ENCODE measurements at regions not wholly inside any gene's neighbourhood (a gene's known extent, or its start where the extent isn't known, plus 50 kb on each side); places are given as distances from the start of the nearest gene placed in this dataset.
"Not testable (repeated sequence)": the region's sequence is repeated elsewhere in the genome, so short reads cannot be mapped to it uniquely, and the experiment has no call there.

GRCh38 chr5:122602700-122603099 lies 172.2 kb upstream of the SNX2 start:
- no peak for DNase-seq

- DNase-seq: no peak
These were observed 169.6 kb upstream of the SNX2 start for GRCh38 chr5:122605236-122605635.

GRCh38 chr5:122607818-122608217 lies 167.1 kb upstream of the SNX2 start:
- no peak for DNase-seq

GRCh38 chr5:122608222-122608621 lies 166.7 kb upstream of the SNX2 start:
- DNase-seq: no peak

- DNase-seq: no peak
These were observed 163.5 kb upstream of the SNX2 start for GRCh38 chr5:122611406-122611805.

- DNase-seq: no peak
These were observed 162.0 kb upstream of the SNX2 start for GRCh38 chr5:122612901-122613300.

GRCh38 chr5:122615146-122615545 lies 159.7 kb upstream of the SNX2 start:
- no peak for DNase-seq

GRCh38 chr5:122615832-122616231 lies 159.0 kb upstream of the SNX2 start:
- DNase-seq: no peak

- not testable (repeated sequence) for DNase-seq
These were observed 156.8 kb upstream of the SNX2 start for GRCh38 chr5:122618046-122618445.

GRCh38 chr5:122620768-122621167 lies 154.1 kb upstream of the SNX2 start:
- not testable (repeated sequence) for DNase-seq

GRCh38 chr5:122628714-122629113 lies 146.2 kb upstream of the SNX2 start:
- not testable (repeated sequence) for DNase-seq

GRCh38 chr5:122629121-122629677 lies 145.7 kb upstream of the SNX2 start:
- no peak for DNase-seq

GRCh38 chr5:122638581-122638980 lies 136.3 kb upstream of the SNX2 start:
- no peak for DNase-seq

GRCh38 chr5:122639033-122639432 lies 135.8 kb upstream of the SNX2 start:
- no peak for DNase-seq

- no peak for DNase-seq
These were observed 135.0 kb upstream of the SNX2 start for GRCh38 chr5:122639864-122640263.

- no peak for DNase-seq
These were observed 125.8 kb upstream of the SNX2 start for GRCh38 chr5:122649080-122649479.

- DNase-seq: no peak
These were observed 121.5 kb upstream of the SNX2 start for GRCh38 chr5:122653087-122654017.

- DNase-seq: no peak
These were observed 118.7 kb upstream of the SNX2 start for GRCh38 chr5:122656160-122656559.

GRCh38 chr5:122656577-122656976 lies 118.3 kb upstream of the SNX2 start:
- no peak for DNase-seq

GRCh38 chr5:122661496-122662180 lies 113.2 kb upstream of the SNX2 start:
- DNase-seq: no peak

GRCh38 chr5:122665051-122665450 lies 109.8 kb upstream of the SNX2 start:
- DNase-seq: no peak

- DNase-seq: no peak
These were observed 106.3 kb upstream of the SNX2 start for GRCh38 chr5:122668552-122668951.

GRCh38 chr5:122669709-122670108 lies 105.2 kb upstream of the SNX2 start:
- not testable (repeated sequence) for DNase-seq

GRCh38 chr5:122673343-122673742 lies 101.5 kb upstream of the SNX2 start:
- DNase-seq: no peak
